ENCODE measurements at regions not wholly inside any gene's neighbourhood (a gene's known extent, or its start where the extent isn't known, plus 50 kb on each side); places are given as distances from the start of the nearest gene placed in this dataset.
A peak's percentile ranks its signal among the peaks of the same experiment; 100 is the strongest.

GRCh38 chr12:97923546-97923945 is 460.9 kb downstream of the RMST start:
- no peak for DNase-seq

- no peak for DNase-seq
Measured at GRCh38 chr12:97924122-97924521, 461.5 kb downstream of the RMST start.

- DNase-seq: no peak
Measured at GRCh38 chr12:97927977-97928376, 465.4 kb downstream of the RMST start.

GRCh38 chr12:97936165-97936564 is 473.6 kb downstream of the RMST start:
- DNase-seq: no peak

- DNase-seq: no peak
Measured at GRCh38 chr12:97938031-97938430, 475.4 kb downstream of the RMST start.

GRCh38 chr12:97939156-97939555 is 476.6 kb downstream of the RMST start:
- no peak for DNase-seq

GRCh38 chr12:97940105-97940504 is 477.5 kb downstream of the RMST start:
- no peak for DNase-seq

- DNase-seq: no peak
Measured at GRCh38 chr12:97940629-97941028, 478.0 kb downstream of the RMST start.

- DNase-seq: no peak
Measured at GRCh38 chr12:97941686-97942354, 479.2 kb downstream of the RMST start.

- no peak for DNase-seq
Measured at GRCh38 chr12:97943359-97943758, 480.8 kb downstream of the RMST start.

- no peak for DNase-seq
Measured at GRCh38 chr12:97944576-97944975, 482.0 kb downstream of the RMST start.

- DNase-seq: no peak
Measured at GRCh38 chr12:97946701-97947100, 484.1 kb downstream of the RMST start.

- DNase-seq: no peak
Measured at GRCh38 chr12:97948591-97948990, 486.0 kb downstream of the RMST start.

- DNase-seq: no peak
Measured at GRCh38 chr12:97951239-97951638, 488.6 kb downstream of the RMST start.

- DNase-seq: no peak
Measured at GRCh38 chr12:97951717-97952116, 489.1 kb downstream of the RMST start.

GRCh38 chr12:97957109-97957508 is 494.5 kb downstream of the RMST start:
- no peak for DNase-seq

GRCh38 chr12:97960225-97960624 is 497.6 kb downstream of the RMST start:
- no peak for DNase-seq

GRCh38 chr12:97960741-97961608 is 498.4 kb downstream of the RMST start:
- DNase-seq: peak in 2 of 51 donors; percentile 4 to 6

GRCh38 chr12:97967831-97968230 is 505.2 kb downstream of the RMST start:
- DNase-seq: no peak

GRCh38 chr12:97968641-97969197 is 506.1 kb downstream of the RMST start:
- no peak for DNase-seq

GRCh38 chr12:97977870-97978405 is 515.3 kb downstream of the RMST start:
- DNase-seq: no peak

- DNase-seq: no peak
Measured at GRCh38 chr12:97982684-97983083, 520.1 kb downstream of the RMST start.

All from hypothalamus (tissue), 51 donors.